HAP-1 (cell line): ENCODE measurements at regions not wholly inside any gene's neighbourhood (a gene's known extent, or its start where the extent isn't known, plus 50 kb on each side); places are given as distances from the start of the nearest gene placed in this dataset.
"Not testable (repeated sequence)": the region's sequence is repeated elsewhere in the genome, so short reads cannot be mapped to it uniquely, and the experiment has no call there.

Source experiments
- DNase-seq, 2 experiments: peaks; one replicate each; pipeline ENCODE4 v3.0.0-alpha.2; 2016 to 2020; ENCODE audit warnings: low spot score in 2 of 2
- H3K27me3 ChIP-seq: fragments of 250-450 bp; sonication (Bioruptor Pico); 2 replicates; pipeline ENCODE4 v1.5.1; 2020; ENCODE audit warnings: low read depth, mild to moderate bottlenecking, moderate library complexity
- H3K36me3 ChIP-seq: fragments of 250-450 bp; sonication (Bioruptor Pico); replicated peaks from 2 replicates; pipeline ENCODE4 v1.5.1; 2020; ENCODE audit warnings: mild to moderate bottlenecking
- H3K4me1 ChIP-seq: fragments of 250-450 bp; sonication (Bioruptor Pico); 2 replicates; pipeline ENCODE4 v1.5.1; 2020; ENCODE audit warnings: mild to moderate bottlenecking
- H3K4me3 ChIP-seq: fragments of 250-450 bp; sonication (Bioruptor Pico); 2 replicates; pipeline ENCODE4 v1.5.1; 2020; ENCODE audit warnings: mild to moderate bottlenecking, moderate library complexity
- H3K9me3 ChIP-seq: fragments of 250-450 bp; sonication (Bioruptor Pico); 2 replicates; pipeline ENCODE4 v1.5.1; 2020; ENCODE audit warnings: mild to moderate bottlenecking, moderate library complexity
- in situ Hi-C: fragments of 300-500 bp; cut with MboI; formaldehyde crosslinking; loops from 3 replicates; pipeline ENCODE4 v1.14.3; 2020; ENCODE audit warnings: low sequenced_read_pairs, inconsistent platforms, mixed read lengths

- H3K36me3 ChIP-seq: no peaks in the 10 kb centered on the region
- H3K9me3 ChIP-seq: no peaks in the 10 kb centered on the region
- no peak for DNase-seq
- no peaks in the 10 kb centered on the region for H3K27me3 ChIP-seq
- H3K4me3 ChIP-seq: no peak overlapping the region
- in situ Hi-C loops: no loop called here
- no peaks in the 10 kb centered on the region for H3K4me1 ChIP-seq
These were observed 1120.0 kb upstream of the CDH10 start for GRCh38 chr5:25764733-25765132.

DNA sequence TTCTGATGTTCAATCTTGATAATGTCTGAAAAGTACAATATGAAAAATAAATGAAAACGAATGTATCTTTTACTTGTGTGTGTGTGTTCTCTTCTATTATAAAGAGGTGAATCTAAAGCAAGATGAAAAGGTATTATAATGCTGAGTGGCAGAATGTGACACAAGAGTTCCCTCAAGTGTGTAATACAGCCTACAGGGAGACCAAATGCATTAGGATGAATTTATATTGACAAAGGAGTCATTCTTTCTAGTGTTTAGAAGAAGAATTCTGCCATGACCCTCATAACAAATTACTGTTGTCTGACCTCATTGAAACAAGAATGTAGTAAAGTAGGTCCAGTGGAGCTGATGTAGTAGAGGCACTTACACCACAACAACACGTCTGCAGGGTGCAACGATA is 1119.0 kb upstream of the CDH10 start:
- no peak for DNase-seq
- H3K9me3 ChIP-seq: no peaks in the 10 kb centered on the region
- no peaks in the 10 kb centered on the region for H3K36me3 ChIP-seq
- H3K4me1 ChIP-seq: no peaks in the 10 kb centered on the region
- in situ Hi-C loops: no loop called here
- no peaks in the 10 kb centered on the region for H3K27me3 ChIP-seq
- no peak overlapping the region for H3K4me3 ChIP-seq

GRCh38 chr5:25754895-25755294 is 1110.1 kb upstream of the CDH10 start:
- Histone ChIP-seq H3K4me3 (no peak overlapping the region), H3K9me3 (peaks cover 4% of the 10 kb centered on the region; the same call in 1 of the 2 replicates), H3K27me3 (no peaks in the 10 kb centered on the region), H3K36me3 (no peaks in the 10 kb centered on the region), H3K4me1 (no peaks in the 10 kb centered on the region)
- in situ Hi-C loops: no loop called here
- peak in 1 of 2 experiments; percentile 9 for DNase-seq

DNA sequence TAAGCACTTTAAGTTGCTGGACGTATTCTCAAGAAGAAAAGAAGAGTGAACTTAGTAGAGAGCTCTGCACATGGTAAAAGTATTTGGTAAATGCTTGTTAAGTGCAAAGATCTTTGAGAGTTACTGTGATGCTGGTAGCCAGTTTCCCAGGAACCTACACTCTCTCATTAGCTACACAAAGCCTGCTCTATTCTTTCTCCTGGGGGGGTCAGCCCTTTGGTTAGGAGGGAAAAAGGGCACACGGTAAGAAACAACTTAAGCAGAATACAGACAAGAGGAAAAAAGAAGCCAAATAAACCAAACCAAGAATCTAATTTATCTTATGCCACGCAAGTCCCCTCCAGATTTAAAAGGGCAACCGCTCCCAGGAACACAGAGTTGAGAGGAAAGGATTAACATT is 1100.1 kb upstream of the CDH10 start:
- Histone ChIP-seq H3K9me3 (no peaks in the 10 kb centered on the region), H3K4me3 (no peak overlapping the region)
- in situ Hi-C loops: no loop called here

GRCh38 chr5:25716680-25717079 is 1071.9 kb upstream of the CDH10 start:
- no peaks in the 10 kb centered on the region for H3K36me3 ChIP-seq
- no peaks in the 10 kb centered on the region for H3K4me1 ChIP-seq
- no peak overlapping the region for H3K4me3 ChIP-seq
- no peaks in the 10 kb centered on the region for H3K9me3 ChIP-seq
- no peaks in the 10 kb centered on the region for H3K27me3 ChIP-seq
- no peak for DNase-seq
- in situ Hi-C loops: no loop called here

More for the DNA sequence above, 1100.1 kb upstream of the CDH10 start:
- Histone ChIP-seq H3K4me1 (no peaks in the 10 kb centered on the region), H3K27me3 (no peaks in the 10 kb centered on the region), H3K36me3 (no peaks in the 10 kb centered on the region)
- DNase-seq: no peak

DNA sequence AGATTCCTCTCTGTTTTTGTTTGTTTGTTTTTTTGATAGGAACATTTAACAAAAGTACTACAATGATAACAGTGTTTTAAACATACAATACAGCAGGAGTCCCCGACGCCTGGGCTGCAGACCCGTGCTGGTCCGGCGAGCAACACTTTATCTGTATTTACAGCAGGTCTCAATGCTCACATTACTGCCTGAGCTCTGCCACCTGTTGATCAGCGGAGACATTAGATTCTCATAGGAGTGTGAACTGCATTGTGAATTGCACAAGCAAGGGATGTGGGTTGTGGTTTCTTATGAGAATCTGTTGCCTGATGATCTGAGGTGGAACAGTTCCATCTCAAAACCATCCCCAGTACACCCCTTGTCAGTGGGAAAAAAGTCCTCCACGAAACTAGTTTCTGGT is 1068.5 kb upstream of the CDH10 start:
- Histone ChIP-seq H3K27me3 (no peaks in the 10 kb centered on the region), H3K36me3 (no peaks in the 10 kb centered on the region), H3K4me3 (no peak overlapping the region), H3K4me1 (no peaks in the 10 kb centered on the region), H3K9me3 (no peaks in the 10 kb centered on the region)
- DNase-seq: no peak
- in situ Hi-C loops: no loop called here

DNA sequence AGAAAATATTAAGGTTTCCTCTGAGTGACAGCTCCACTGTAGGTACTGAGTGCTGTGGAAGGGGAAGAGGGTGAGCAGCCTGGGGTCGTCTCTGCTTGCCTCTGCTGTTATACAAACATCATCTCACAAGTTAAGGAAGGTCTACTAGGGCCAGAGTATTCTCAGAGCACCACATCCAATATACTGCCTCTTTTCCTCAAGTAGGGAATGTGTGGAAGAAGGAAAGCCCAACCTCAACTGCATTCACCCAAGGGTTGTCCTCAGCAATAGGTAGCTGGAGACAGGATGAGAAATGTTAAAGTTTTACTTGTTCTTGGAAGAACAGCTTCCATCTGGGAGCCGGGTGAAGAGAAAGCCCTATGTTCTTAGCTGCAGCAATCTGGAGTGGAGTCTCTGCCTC is 1062.3 kb upstream of the CDH10 start:
- no peaks in the 10 kb centered on the region for H3K4me1 ChIP-seq
- no peak for DNase-seq
- no peaks in the 10 kb centered on the region for H3K27me3 ChIP-seq
- in situ Hi-C loops: no loop called here
- no peak overlapping the region for H3K4me3 ChIP-seq
- no peaks in the 10 kb centered on the region for H3K36me3 ChIP-seq
- no peaks in the 10 kb centered on the region for H3K9me3 ChIP-seq

DNA sequence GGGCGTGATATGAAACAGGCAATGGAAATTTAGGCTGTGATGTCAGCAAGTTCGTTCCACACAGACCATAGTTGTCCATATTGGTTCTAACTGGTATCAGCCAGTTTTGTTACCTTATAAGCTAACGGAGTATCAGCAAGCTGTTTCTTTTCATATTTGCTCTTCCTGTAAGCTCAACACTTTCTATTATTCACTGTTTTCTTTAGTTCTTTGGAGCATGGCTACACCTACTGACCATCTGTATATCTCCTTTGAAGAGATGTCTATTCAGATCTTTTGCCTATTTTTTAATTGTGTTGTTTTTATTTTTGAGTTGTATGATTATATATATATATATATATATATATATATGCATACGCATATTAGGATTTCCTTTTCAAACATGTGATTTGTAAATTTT is 1057.2 kb upstream of the CDH10 start:
- Histone ChIP-seq H3K4me1 (no peaks in the 10 kb centered on the region), H3K9me3 (no peaks in the 10 kb centered on the region), H3K4me3 (no peak overlapping the region), H3K36me3 (no peaks in the 10 kb centered on the region), H3K27me3 (no peaks in the 10 kb centered on the region)
- no peak for DNase-seq
- in situ Hi-C loops: no loop called here

DNA sequence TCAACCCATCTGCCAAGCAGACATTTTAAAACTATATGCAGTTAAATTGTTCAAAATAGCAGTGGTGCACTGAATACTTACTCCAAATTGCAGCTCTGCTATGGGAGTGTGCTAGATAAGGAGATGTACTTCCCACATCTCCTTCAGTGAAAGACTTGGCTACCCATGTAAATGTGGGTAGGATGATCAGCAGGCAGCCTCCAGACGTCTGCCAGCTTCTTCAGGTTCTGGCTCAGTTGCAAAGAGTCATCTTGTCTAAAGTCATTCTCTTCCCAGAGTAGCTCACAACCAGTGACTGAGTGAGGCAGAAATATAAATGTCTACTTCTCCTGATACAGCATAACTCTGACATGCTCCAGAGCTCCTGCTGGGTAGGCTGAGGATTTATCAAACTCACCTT is 1050.0 kb upstream of the CDH10 start:
- Histone ChIP-seq H3K4me3 (no peak overlapping the region), H3K4me1 (no peaks in the 10 kb centered on the region), H3K9me3 (no peaks in the 10 kb centered on the region), H3K36me3 (no peaks in the 10 kb centered on the region), H3K27me3 (no peaks in the 10 kb centered on the region)
- in situ Hi-C loops: no loop called here
- DNase-seq: no peak

GRCh38 chr5:25688156-25688555 is 1043.4 kb upstream of the CDH10 start:
- Histone ChIP-seq H3K27me3 (no peaks in the 10 kb centered on the region), H3K36me3 (no peaks in the 10 kb centered on the region), H3K4me1 (no peaks in the 10 kb centered on the region), H3K9me3 (no peaks in the 10 kb centered on the region), H3K4me3 (no peak overlapping the region)
- no peak for DNase-seq
- in situ Hi-C loops: no loop called here

DNA sequence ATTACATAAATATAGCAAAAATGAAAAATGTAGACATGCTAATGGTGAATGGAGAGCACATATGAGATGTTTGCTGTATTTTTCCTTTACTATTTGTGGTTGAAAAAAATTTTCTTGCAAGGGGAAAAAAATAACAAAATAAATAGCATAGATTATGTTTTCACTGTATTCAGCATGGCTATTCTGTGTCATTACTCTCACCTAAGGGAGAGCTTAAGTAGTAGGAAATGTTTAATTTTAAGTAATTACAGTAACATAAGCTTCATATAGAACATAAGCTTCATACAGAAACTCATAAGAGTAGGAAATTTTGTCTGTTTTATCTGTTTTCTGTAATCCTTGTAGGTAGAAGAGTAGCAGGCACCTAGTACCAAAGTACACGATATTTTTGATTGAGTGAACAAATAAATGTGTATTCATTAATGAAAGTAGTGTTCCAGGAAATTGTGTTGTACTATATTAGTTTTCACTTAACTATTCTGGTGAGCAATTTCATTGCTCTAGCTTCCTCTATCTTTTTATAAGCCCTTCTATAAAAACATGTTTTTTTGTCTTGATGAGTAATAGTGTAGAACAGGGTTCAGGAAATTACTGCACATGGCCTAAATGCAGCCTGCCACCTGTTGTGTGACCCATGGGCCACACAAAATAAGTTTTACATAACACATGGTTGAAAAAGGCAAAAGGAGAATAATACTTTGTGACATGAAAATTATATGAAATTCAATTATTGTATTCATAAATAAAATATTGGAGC is 1025.0 kb upstream of the CDH10 start:
- in situ Hi-C loops: no loop called here
- Histone ChIP-seq H3K27me3 (no peaks in the 10 kb centered on the region), H3K36me3 (no peaks in the 10 kb centered on the region), H3K4me1 (no peaks in the 10 kb centered on the region), H3K9me3 (no peaks in the 10 kb centered on the region), H3K4me3 (no peak overlapping the region)
- no peak for DNase-seq

DNA sequence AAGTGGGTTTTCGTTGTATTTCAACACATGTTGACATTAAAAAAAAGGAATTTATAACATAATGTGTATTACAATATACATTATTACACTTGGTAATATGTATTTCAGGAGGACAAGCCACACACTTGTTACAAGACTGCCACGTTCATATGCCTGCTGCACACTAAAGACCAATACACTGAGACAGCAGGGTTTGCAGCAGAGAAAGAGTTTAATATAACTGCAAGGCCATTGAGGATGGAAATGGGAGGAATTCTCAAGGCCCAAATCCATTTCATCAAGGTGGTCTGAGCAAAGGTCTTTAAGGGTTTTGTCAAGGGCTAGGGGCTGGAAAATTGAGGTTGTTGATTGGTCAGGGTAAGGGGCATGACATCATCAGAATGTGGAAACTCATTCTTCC is 1017.8 kb upstream of the CDH10 start:
- no peak overlapping the region for H3K4me3 ChIP-seq
- no peaks in the 10 kb centered on the region for H3K4me1 ChIP-seq
- in situ Hi-C loops: no loop called here
- no peaks in the 10 kb centered on the region for H3K9me3 ChIP-seq
- DNase-seq: no peak
- H3K36me3 ChIP-seq: no peaks in the 10 kb centered on the region
- H3K27me3 ChIP-seq: no peaks in the 10 kb centered on the region

GRCh38 chr5:25650316-25650715 is 1005.5 kb upstream of the CDH10 start:
- H3K4me1 ChIP-seq, H3K36me3 ChIP-seq, H3K27me3 ChIP-seq, H3K4me3 ChIP-seq, DNase-seq, H3K9me3 ChIP-seq, in situ Hi-C loops: not testable (repeated sequence)

DNA sequence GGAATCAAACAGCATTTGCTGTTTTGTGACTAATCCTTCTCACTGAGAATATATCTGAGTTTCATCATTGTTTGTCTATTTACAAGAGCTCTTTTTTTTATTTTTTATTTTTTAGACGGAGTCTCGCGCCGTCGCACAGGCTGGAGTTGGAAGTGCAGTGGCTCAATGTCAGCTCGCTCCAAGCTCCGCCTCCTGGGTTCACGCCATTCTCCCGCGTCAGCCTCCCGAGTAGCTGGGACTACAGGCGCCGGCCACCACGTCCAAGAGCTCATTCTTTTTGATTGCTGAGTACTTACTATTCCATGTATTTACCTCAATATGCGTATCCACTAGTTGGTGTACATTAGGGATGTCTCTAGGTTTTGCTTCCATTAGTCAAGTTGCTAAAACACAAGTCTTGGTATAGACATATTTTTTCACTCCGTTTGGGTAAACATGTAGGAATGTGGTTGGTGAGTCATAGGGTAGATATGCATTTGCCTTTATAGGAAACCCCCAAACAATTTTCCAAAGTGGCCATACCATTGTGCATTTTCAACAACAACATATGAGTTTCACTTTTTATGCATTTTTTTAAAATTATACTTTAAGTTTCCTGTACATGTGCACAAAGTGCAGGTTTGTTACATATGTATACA is 1005.0 kb upstream of the CDH10 start:
- Histone ChIP-seq H3K4me3 (no peak overlapping the region), H3K27me3 (no peaks in the 10 kb centered on the region), H3K9me3 (no peaks in the 10 kb centered on the region), H3K36me3 (no peaks in the 10 kb centered on the region), H3K4me1 (no peaks in the 10 kb centered on the region)
- in situ Hi-C loops: no loop called here
- no peak for DNase-seq
